ENCODE measurements at regions not wholly inside any gene's neighbourhood (a gene's known extent, or its start where the extent isn't known, plus 50 kb on each side); places are given as distances from the start of the nearest gene placed in this dataset.

DNA sequence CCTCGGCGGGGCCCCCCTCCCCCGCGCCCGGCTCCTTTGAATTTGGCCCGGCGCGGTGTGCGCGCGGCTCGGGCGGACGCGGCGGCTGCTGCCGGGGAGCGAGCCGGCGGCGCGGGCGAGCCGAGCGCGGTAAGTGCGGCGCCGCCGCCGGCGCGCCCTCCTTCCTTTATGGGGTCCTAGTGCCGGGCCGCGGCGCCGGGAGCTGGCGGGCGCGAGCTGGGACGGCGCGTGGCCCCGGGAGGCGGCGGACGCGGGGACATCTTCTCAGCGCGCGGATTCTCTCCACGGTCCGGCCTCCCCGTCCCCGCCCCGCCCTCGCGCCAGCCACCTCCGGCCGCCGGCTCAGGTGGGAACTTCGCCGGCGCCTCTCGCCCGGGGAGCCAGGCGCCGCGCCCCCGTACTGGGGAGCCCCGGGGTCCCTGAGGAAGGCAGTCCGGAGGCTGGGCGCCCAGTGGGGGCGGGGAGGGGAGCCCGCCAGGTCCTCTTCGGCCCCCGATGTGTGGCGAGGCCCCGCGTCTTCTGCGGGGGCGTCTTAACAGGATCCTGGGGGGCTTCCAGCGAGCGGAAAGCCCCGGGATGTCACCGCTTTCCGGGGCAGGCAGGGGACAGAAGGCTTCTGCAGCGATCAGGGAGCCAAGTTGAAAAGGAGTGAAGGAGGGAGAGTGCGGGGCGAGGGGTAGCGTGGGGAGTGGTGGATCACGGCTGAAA, 98.4 kb upstream of the TENM3 start:
- peak overlapping the region; percentile 54 for H2BK120ac ChIP-seq (ENCODE audit: insufficient read depth, low read length, poor library complexity)
- H3K36me3 ChIP-seq (ENCODE audit: control insufficient read depth in 1 of 2, insufficient read depth in 2 of 2, low read length in 2 of 2) = no peaks in the 10 kb centered on the region
- peak overlapping the region; percentile 60 for H2AK5ac ChIP-seq (ENCODE audit: low read length)
- peak overlapping the region; percentile 94 for H4K91ac ChIP-seq (ENCODE audit: low read depth, low read length)
- peak overlapping the region; percentile 67 for H4K12ac ChIP-seq (ENCODE audit: low read depth, low read length)
- H3K4ac ChIP-seq (ENCODE audit: low read depth, low read length) = peak overlapping the region; percentile 64
- peak; percentile 5 to 43 for DNase-seq
- peak overlapping the region; percentile 99 for H2BK5ac ChIP-seq (ENCODE audit: low read depth, low read length, poor library complexity)
- peak overlapping the region; percentile 69 for H3K14ac ChIP-seq (ENCODE audit: low read length)
- no peaks in the 10 kb centered on the region for H3K9me3 ChIP-seq (ENCODE audit: insufficient read depth, low read depth, low read length)
- H3K79me1 ChIP-seq (ENCODE audit: low read length) = peaks cover 35% of the 10 kb centered on the region
- H3K23ac ChIP-seq (ENCODE audit: low read length) = no peak overlapping the region
- H4K8ac ChIP-seq (ENCODE audit: low read depth, low read length) = peak overlapping the region; percentile 20
- H2BK12ac ChIP-seq (ENCODE audit: low read length) = peak overlapping the region; percentile 73
- WGBS (ENCODE audit: extremely low coverage, insufficient coverage, insufficient read length) = no CpG with 5 or more reads among the region's 93 CpGs
- H3K27me3 ChIP-seq (ENCODE audit: insufficient read depth, low read length) = no peaks in the 10 kb centered on the region
- H3K79me2 ChIP-seq (ENCODE audit: control insufficient read depth, insufficient read depth, low read length, poor library complexity) = peaks cover 21% of the 10 kb centered on the region
- peak overlapping the region; percentile 90 for H3K9ac ChIP-seq (ENCODE audit: low read length)
- peak overlapping the region; percentile 56 for H3K18ac ChIP-seq (ENCODE audit: low read length)
- H3K4me3 ChIP-seq (ENCODE audit: low read depth, low read length) = peak overlapping the region; percentile 78
- peak overlapping the region; percentile 98 for H3K27ac ChIP-seq (ENCODE audit: low read depth, low read length)
- peak overlapping the region; percentile 93 for H2AFZ ChIP-seq (ENCODE audit: insufficient read depth, low read length, poor library complexity)
- peaks cover 6 to 11% of the 10 kb centered on the region in 2 experiments for H3K4me1 ChIP-seq (ENCODE audit: control insufficient read depth in 1 of 2, insufficient read depth in 2 of 2, low read length in 2 of 2)
- H3K4me2 ChIP-seq (ENCODE audit: low read length) = peak overlapping the region; percentile 62

DNA sequence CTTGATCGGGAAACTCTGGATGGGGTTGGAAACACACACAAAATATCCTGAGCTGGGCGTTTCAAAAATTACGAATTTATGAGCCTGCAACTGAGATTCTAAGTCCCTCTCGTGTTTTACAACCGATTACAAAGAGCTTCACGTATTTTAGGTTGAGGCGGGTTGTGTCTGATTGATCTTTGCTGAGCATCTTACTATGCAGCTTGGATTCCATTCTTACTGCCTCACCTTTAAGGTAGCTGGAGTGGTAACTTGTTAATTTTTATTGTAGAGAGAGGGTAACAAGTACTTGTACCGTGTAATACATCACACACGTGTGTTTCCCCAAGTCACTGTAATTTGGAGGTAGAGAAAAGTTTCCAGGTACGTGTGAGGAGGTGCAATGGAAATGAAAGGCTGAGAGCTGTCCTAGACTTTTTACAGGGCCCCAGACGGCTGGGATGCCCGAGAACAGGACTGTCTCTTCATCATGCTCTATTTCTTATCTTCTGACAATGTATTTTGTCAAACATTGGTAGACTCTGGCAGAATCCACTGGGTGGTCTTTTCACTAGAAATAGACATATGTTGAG, 97.8 kb upstream of the TENM3 start:
- Histone ChIP-seq H2AFZ (ENCODE audit: insufficient read depth, low read length, poor library complexity) (peak overlapping the region; percentile 93), H2BK120ac (ENCODE audit: insufficient read depth, low read length, poor library complexity) (peak overlapping the region; percentile 54), H3K27ac (ENCODE audit: low read depth, low read length) (peak overlapping the region; percentile 98), H3K4me3 (ENCODE audit: low read depth, low read length) (peak overlapping the region; percentile 78), H3K9me3 (ENCODE audit: insufficient read depth, low read depth, low read length) (no peaks in the 10 kb centered on the region), H3K4me1 (ENCODE audit: control insufficient read depth in 1 of 2, insufficient read depth in 2 of 2, low read length in 2 of 2) (peaks cover 6 to 11% of the 10 kb centered on the region in 2 experiments), H3K79me1 (ENCODE audit: low read length) (peaks cover 32% of the 10 kb centered on the region), H2BK5ac (ENCODE audit: low read depth, low read length, poor library complexity) (peak overlapping the region; percentile 99), H2AK5ac (ENCODE audit: low read length) (no peak overlapping the region), H3K18ac (ENCODE audit: low read length) (peak overlapping the region; percentile 56), H3K36me3 (ENCODE audit: control insufficient read depth in 1 of 2, insufficient read depth in 2 of 2, low read length in 2 of 2) (no peaks in the 10 kb centered on the region), H3K4me2 (ENCODE audit: low read length) (peak overlapping the region; percentile 62), H4K91ac (ENCODE audit: low read depth, low read length) (peak overlapping the region; percentile 94), H3K79me2 (ENCODE audit: control insufficient read depth, insufficient read depth, low read length, poor library complexity) (peaks cover 21% of the 10 kb centered on the region), H3K9ac (ENCODE audit: low read length) (peak overlapping the region; percentile 90), H4K12ac (ENCODE audit: low read depth, low read length) (no peak overlapping the region), H3K27me3 (ENCODE audit: insufficient read depth, low read length) (no peaks in the 10 kb centered on the region), H3K14ac (ENCODE audit: low read length) (peak overlapping the region; percentile 69), H2BK12ac (ENCODE audit: low read length) (no peak overlapping the region), H4K8ac (ENCODE audit: low read depth, low read length) (peak overlapping the region; percentile 20), H3K4ac (ENCODE audit: low read depth, low read length) (peak overlapping the region; percentile 64), H3K23ac (ENCODE audit: low read length) (no peak overlapping the region)
- DNase-seq = peak; percentile 1 to 54
- WGBS (ENCODE audit: extremely low coverage, insufficient coverage, insufficient read length) = no CpG with 5 or more reads among the region's 12 CpGs

DNA sequence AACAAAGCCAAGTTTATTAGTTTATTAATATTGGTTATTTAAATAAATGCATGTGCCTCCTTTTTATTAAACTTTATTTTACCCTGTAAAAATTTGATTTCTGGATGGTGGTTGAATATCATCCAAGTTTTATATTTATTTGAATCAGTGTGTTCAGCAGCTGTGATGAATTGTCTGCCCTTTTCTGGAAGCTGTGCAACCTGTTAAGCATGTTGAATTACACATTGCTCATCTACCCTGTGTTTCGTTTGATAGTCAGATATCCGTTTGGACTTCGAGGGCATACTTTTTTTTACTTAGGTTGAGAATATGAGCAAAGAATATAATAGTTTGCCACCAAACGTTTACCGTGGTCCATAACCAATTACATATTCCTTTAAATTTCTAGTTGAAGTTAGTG, 95.8 kb upstream of the TENM3 start:
- H3K4me2 ChIP-seq (ENCODE audit: low read length) = no peak overlapping the region
- H4K8ac ChIP-seq (ENCODE audit: low read depth, low read length) = no peak overlapping the region
- DNase-seq = peak in 1 of 2 donors; percentile 40
- no peak overlapping the region for H3K9ac ChIP-seq (ENCODE audit: low read length)
- H3K23ac ChIP-seq (ENCODE audit: low read length) = no peak overlapping the region
- H2BK120ac ChIP-seq (ENCODE audit: insufficient read depth, low read length, poor library complexity) = no peak overlapping the region
- no peaks in the 10 kb centered on the region for H3K9me3 ChIP-seq (ENCODE audit: insufficient read depth, low read depth, low read length)
- H4K91ac ChIP-seq (ENCODE audit: low read depth, low read length) = no peak overlapping the region
- peaks cover 21% of the 10 kb centered on the region for H3K79me2 ChIP-seq (ENCODE audit: control insufficient read depth, insufficient read depth, low read length, poor library complexity)
- no peak overlapping the region for H2AK5ac ChIP-seq (ENCODE audit: low read length)
- no peak overlapping the region for H3K18ac ChIP-seq (ENCODE audit: low read length)
- H3K4ac ChIP-seq (ENCODE audit: low read depth, low read length) = peak overlapping the region; percentile 80
- H3K79me1 ChIP-seq (ENCODE audit: low read length) = peaks cover 29% of the 10 kb centered on the region
- no peak overlapping the region for H2AFZ ChIP-seq (ENCODE audit: insufficient read depth, low read length, poor library complexity)
- H3K14ac ChIP-seq (ENCODE audit: low read length) = no peak overlapping the region
- H2BK12ac ChIP-seq (ENCODE audit: low read length) = no peak overlapping the region
- no peak overlapping the region for H3K27ac ChIP-seq (ENCODE audit: low read depth, low read length)
- no peaks in the 10 kb centered on the region for H3K36me3 ChIP-seq (ENCODE audit: control insufficient read depth in 1 of 2, insufficient read depth in 2 of 2, low read length in 2 of 2)
- no CpG with 5 or more reads among the region's 5 CpGs for WGBS (ENCODE audit: extremely low coverage, insufficient coverage, insufficient read length)
- no peak overlapping the region for H2BK5ac ChIP-seq (ENCODE audit: low read depth, low read length, poor library complexity)
- no peaks in the 10 kb centered on the region for H3K4me1 ChIP-seq (ENCODE audit: control insufficient read depth in 1 of 2, insufficient read depth in 2 of 2, low read length in 2 of 2)
- H3K4me3 ChIP-seq (ENCODE audit: low read depth, low read length) = no peak overlapping the region
- H4K12ac ChIP-seq (ENCODE audit: low read depth, low read length) = no peak overlapping the region
- no peaks in the 10 kb centered on the region for H3K27me3 ChIP-seq (ENCODE audit: insufficient read depth, low read length)

DNA sequence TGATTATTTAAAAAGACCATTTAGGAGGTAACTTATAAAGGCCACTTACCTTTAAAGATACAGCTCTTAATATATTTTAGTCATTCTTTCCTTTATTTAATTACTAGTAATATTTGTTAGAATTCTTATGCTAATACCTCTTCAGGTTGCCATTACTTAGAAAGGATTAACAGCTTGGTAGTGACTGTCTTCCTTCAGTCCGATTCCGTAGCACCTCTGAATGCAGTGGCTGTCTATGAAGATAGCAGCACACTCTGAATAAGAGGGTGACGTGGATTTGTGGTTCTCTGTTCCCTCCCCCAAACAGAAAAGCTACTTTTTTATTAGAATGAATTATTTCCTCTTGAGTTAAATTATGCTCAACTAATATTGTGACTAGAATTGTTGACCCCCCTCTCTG, 92.6 kb upstream of the TENM3 start:
- Histone ChIP-seq H3K79me1 (ENCODE audit: low read length) (no peaks in the 10 kb centered on the region), H3K27me3 (ENCODE audit: insufficient read depth, low read length) (no peaks in the 10 kb centered on the region), H3K4me2 (ENCODE audit: low read length) (no peak overlapping the region), H2AFZ (ENCODE audit: insufficient read depth, low read length, poor library complexity) (no peak overlapping the region), H3K4me3 (ENCODE audit: low read depth, low read length) (no peak overlapping the region), H2AK5ac (ENCODE audit: low read length) (no peak overlapping the region), H3K23ac (ENCODE audit: low read length) (no peak overlapping the region), H3K9ac (ENCODE audit: low read length) (no peak overlapping the region), H3K18ac (ENCODE audit: low read length) (no peak overlapping the region), H3K36me3 (ENCODE audit: control insufficient read depth in 1 of 2, insufficient read depth in 2 of 2, low read length in 2 of 2) (no peaks in the 10 kb centered on the region), H2BK120ac (ENCODE audit: insufficient read depth, low read length, poor library complexity) (no peak overlapping the region), H2BK12ac (ENCODE audit: low read length) (no peak overlapping the region), H3K79me2 (ENCODE audit: control insufficient read depth, insufficient read depth, low read length, poor library complexity) (peaks cover 4% of the 10 kb centered on the region), H4K91ac (ENCODE audit: low read depth, low read length) (no peak overlapping the region), H3K9me3 (ENCODE audit: insufficient read depth, low read depth, low read length) (no peaks in the 10 kb centered on the region), H4K12ac (ENCODE audit: low read depth, low read length) (no peak overlapping the region), H3K4ac (ENCODE audit: low read depth, low read length) (peak overlapping the region; percentile 93), H3K27ac (ENCODE audit: low read depth, low read length) (no peak overlapping the region), H3K4me1 (ENCODE audit: control insufficient read depth in 1 of 2, insufficient read depth in 2 of 2, low read length in 2 of 2) (no peaks in the 10 kb centered on the region), H3K14ac (ENCODE audit: low read length) (no peak overlapping the region), H4K8ac (ENCODE audit: low read depth, low read length) (no peak overlapping the region), H2BK5ac (ENCODE audit: low read depth, low read length, poor library complexity) (no peak overlapping the region)
- no peak for DNase-seq
- no CpG with 5 or more reads among the region's 3 CpGs for WGBS (ENCODE audit: extremely low coverage, insufficient coverage, insufficient read length)
